KMS-11 (cell line): ENCODE measurements at regions not wholly inside any gene's neighbourhood (a gene's known extent, or its start where the extent isn't known, plus 50 kb on each side); places are given as distances from the start of the nearest gene placed in this dataset.
"Not testable (repeated sequence)": the region's sequence is repeated elsewhere in the genome, so short reads cannot be mapped to it uniquely, and the experiment has no call there.

ENCODE experiments used
- H2AFZ ChIP-seq: fragments of 200-600 bp; sonication (generic); 2 replicates; pipeline ENCODE4 v1.6.1; 2016; ENCODE audit warnings: antibody characterized with exemption, mixed run types, low read depth
- H3K27ac ChIP-seq: fragments of 200-600 bp; sonication (generic); 2 replicates; pipeline ENCODE4 v1.6.1; 2016; ENCODE audit warnings: mild to moderate bottlenecking, mixed run types
- H3K27me3 ChIP-seq: fragments of 200-600 bp; sonication (generic); 2 replicates; pipeline ENCODE4 v1.6.1; 2017; ENCODE audit warnings: mild to moderate bottlenecking, low read depth, mixed run types, moderate library complexity; ENCODE audit not compliant: insufficient read depth
- H3K36me3 ChIP-seq: fragments of 200-600 bp; sonication (generic); 2 replicates; pipeline ENCODE4 v1.6.1; 2017; ENCODE audit warnings: mild to moderate bottlenecking, mixed run types; ENCODE audit not compliant: insufficient read depth
- H3K4me1 ChIP-seq: fragments of 200-600 bp; sonication (generic); 2 replicates; pipeline ENCODE4 v1.6.1; 2016; ENCODE audit warnings: mild to moderate bottlenecking, low read depth, mixed run types; ENCODE audit not compliant: poor library complexity, severe bottlenecking
- H3K4me2 ChIP-seq: fragments of 200-600 bp; sonication (generic); 2 replicates; pipeline ENCODE4 v1.7.0; 2016; ENCODE audit warnings: mild to moderate bottlenecking, mixed run types
- H3K4me3 ChIP-seq: fragments of 200-600 bp; sonication (generic); IDR thresholded peaks from 2 replicates; pipeline ENCODE4 v1.6.1; 2017; ENCODE audit warnings: low read depth, low read length, mixed read lengths; ENCODE audit not compliant: insufficient read depth
- H3K79me2 ChIP-seq: fragments of 200-600 bp; sonication (generic); 2 replicates; pipeline ENCODE4 v1.6.1; 2016; ENCODE audit warnings: low read depth, mixed run types; ENCODE audit not compliant: insufficient read depth
- H3K9ac ChIP-seq: fragments of 200-600 bp; sonication (generic); 2 replicates; pipeline ENCODE4 v1.6.1; 2016; ENCODE audit warnings: mild to moderate bottlenecking, mixed run types
- H4K20me1 ChIP-seq: fragments of 200-600 bp; sonication (generic); 2 replicates; pipeline ENCODE4 v1.6.1; 2016; ENCODE audit warnings: mild to moderate bottlenecking, mixed run types; ENCODE audit not compliant: insufficient read depth
- TF ChIP-seq, protein P1 (sequence below): fragments of 200-600 bp; sonication (generic); conservative IDR thresholded peaks from 2 replicates; pipeline ENCODE4 v1.6.1; 2017; ENCODE audit warnings: low read depth, mild to moderate bottlenecking, antibody characterized with exemption, low read length, moderate library complexity, mixed read lengths

DNA sequence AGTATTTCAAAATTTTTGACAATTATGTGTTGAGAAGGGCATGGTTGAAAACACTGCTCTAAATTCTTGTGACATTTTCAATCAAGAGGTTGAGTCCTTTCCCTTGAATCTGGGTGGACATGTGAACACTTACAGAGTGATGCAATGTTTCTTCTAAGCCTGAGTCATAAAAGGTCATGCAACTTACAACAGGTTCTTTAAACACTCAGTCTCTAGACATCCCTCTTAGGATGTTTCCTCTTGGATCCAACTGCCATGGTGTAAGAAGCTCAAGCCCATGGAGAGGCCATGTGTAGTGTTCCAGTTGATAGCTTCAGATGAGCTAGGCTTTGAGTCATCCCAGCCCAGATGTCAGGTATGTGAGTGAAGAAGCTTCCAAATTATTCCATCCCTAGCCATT is 232.2 kb upstream of the MAOA start:
- no peaks in the 10 kb centered on the region for H3K27me3 ChIP-seq
- no peak overlapping the region for H3K27ac ChIP-seq
- no peak overlapping the region for H3K4me2 ChIP-seq
- no peak overlapping the region for H2AFZ ChIP-seq
- H3K9ac ChIP-seq = no peak overlapping the region
- H3K4me3 ChIP-seq = no peak overlapping the region
- H3K4me1 ChIP-seq = no peaks in the 10 kb centered on the region
- H3K36me3 ChIP-seq = no peaks in the 10 kb centered on the region
- H3K79me2 ChIP-seq = no peaks in the 10 kb centered on the region
- H4K20me1 ChIP-seq = no peaks in the 10 kb centered on the region
- TF ChIP-seq, protein P1, sequence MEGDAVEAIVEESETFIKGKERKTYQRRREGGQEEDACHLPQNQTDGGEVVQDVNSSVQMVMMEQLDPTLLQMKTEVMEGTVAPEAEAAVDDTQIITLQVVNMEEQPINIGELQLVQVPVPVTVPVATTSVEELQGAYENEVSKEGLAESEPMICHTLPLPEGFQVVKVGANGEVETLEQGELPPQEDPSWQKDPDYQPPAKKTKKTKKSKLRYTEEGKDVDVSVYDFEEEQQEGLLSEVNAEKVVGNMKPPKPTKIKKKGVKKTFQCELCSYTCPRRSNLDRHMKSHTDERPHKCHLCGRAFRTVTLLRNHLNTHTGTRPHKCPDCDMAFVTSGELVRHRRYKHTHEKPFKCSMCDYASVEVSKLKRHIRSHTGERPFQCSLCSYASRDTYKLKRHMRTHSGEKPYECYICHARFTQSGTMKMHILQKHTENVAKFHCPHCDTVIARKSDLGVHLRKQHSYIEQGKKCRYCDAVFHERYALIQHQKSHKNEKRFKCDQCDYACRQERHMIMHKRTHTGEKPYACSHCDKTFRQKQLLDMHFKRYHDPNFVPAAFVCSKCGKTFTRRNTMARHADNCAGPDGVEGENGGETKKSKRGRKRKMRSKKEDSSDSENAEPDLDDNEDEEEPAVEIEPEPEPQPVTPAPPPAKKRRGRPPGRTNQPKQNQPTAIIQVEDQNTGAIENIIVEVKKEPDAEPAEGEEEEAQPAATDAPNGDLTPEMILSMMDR = no peak

DNA sequence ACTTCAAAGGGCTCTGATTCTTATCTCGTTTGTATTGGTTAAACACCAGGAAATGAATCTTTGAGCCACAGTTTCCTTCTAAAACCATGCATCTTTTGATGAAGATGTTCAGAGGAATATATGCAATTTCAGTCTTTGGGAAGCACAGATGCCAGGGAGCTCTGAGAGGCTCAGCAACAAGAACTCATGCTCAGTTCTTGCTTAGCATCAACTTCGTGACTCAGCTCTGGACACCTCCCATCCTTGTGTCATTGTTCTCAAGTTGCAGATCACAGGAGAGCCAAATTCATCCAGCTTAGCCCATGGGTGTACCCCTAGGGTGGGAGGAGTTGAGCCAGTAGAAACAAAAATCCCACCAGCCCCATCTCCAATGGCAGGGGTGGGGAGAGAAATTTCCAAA is 219.6 kb upstream of the MAOA start:
- H3K27me3 ChIP-seq = no peaks in the 10 kb centered on the region
- no peak overlapping the region for H3K9ac ChIP-seq
- H3K4me2 ChIP-seq = no peak overlapping the region
- H3K79me2 ChIP-seq = no peaks in the 10 kb centered on the region
- H4K20me1 ChIP-seq = no peaks in the 10 kb centered on the region
- H2AFZ ChIP-seq = no peak overlapping the region
- no peak overlapping the region for H3K4me3 ChIP-seq
- H3K4me1 ChIP-seq = no peaks in the 10 kb centered on the region
- no peaks in the 10 kb centered on the region for H3K36me3 ChIP-seq
- no peak overlapping the region for H3K27ac ChIP-seq
- TF ChIP-seq, protein P1 = no peak

DNA sequence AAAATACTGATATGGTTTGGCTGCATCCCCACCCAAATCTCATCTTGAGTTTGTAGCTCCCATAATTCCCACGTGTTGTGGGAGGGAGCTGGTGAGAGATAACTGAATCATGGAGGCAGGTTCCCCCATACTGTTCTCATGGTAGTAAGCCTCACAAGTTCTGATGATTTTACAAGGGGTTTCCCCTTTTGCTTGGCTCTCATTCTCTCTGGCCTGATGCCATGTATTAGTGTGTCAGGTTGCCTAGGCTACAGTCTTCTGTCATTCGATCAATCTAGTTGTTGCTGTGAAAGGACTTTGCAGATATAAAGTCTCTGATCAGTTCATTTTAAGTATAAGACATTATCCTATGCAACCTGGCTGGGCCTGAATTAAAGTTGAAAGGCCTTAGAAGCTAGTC is 209.3 kb upstream of the MAOA start:
- Histone ChIP-seq H3K4me2 (no peak overlapping the region), H3K27me3 (no peaks in the 10 kb centered on the region), H3K36me3 (no peaks in the 10 kb centered on the region), H3K4me1 (no peaks in the 10 kb centered on the region), H3K27ac (no peak overlapping the region), H4K20me1 (no peaks in the 10 kb centered on the region), H3K4me3 (no peak overlapping the region), H3K9ac (no peak overlapping the region), H3K79me2 (no peaks in the 10 kb centered on the region), H2AFZ (no peak overlapping the region)
- TF ChIP-seq, protein P1 = no peak

DNA sequence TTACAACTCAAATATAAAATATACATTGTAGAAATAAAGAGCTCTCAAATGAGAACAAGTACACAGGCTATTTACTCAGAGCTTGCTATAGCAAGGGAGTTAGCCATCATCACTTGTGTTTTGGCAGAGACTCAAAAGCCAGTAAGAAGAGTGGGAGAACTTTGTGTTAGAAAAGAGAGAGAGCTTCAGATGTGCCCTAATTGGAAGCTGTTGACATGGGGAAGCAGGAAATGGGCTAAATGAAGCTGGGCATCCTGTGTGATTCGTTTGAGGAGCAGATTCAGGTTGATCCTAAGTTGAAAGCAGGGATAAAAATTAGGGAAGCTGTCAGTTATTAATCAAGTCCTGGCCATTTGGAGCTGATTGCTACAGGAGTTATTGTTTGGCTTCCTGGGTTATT is 207.4 kb upstream of the MAOA start:
- H4K20me1 ChIP-seq = no peaks in the 10 kb centered on the region
- TF ChIP-seq, protein P1 = no peak
- H3K4me3 ChIP-seq = no peak overlapping the region
- no peaks in the 10 kb centered on the region for H3K27me3 ChIP-seq
- no peak overlapping the region for H3K9ac ChIP-seq
- no peaks in the 10 kb centered on the region for H3K36me3 ChIP-seq
- no peak overlapping the region for H3K4me2 ChIP-seq
- no peak overlapping the region for H3K27ac ChIP-seq
- no peaks in the 10 kb centered on the region for H3K4me1 ChIP-seq
- H2AFZ ChIP-seq = no peak overlapping the region
- H3K79me2 ChIP-seq = no peaks in the 10 kb centered on the region

DNA sequence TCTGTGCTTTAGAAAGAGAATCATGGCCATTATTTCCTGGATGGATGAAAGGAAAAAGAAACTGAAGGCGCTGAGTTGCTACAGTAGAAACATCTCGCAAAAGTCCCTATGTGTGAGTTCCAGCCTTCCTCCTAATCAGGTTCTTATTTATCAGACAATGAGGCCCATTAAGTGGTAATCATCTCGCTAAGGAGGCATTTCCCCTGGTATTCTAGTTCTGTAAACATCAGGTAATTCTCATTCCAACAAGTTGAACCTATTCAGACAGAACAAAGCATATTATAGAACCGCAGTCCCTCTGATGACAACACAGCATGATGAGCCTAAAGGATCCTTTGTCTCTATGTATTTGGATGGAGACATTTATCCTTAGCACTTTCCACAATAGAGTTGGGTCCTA is 205.7 kb upstream of the MAOA start:
- no peak overlapping the region for H2AFZ ChIP-seq
- H3K27me3 ChIP-seq = no peaks in the 10 kb centered on the region
- no peak overlapping the region for H3K4me2 ChIP-seq
- no peak overlapping the region for H3K4me3 ChIP-seq
- no peaks in the 10 kb centered on the region for H3K4me1 ChIP-seq
- no peak overlapping the region for H3K9ac ChIP-seq
- H3K36me3 ChIP-seq = no peaks in the 10 kb centered on the region
- no peaks in the 10 kb centered on the region for H4K20me1 ChIP-seq
- TF ChIP-seq, protein P1 = no peak
- H3K79me2 ChIP-seq = no peaks in the 10 kb centered on the region
- no peak overlapping the region for H3K27ac ChIP-seq

DNA sequence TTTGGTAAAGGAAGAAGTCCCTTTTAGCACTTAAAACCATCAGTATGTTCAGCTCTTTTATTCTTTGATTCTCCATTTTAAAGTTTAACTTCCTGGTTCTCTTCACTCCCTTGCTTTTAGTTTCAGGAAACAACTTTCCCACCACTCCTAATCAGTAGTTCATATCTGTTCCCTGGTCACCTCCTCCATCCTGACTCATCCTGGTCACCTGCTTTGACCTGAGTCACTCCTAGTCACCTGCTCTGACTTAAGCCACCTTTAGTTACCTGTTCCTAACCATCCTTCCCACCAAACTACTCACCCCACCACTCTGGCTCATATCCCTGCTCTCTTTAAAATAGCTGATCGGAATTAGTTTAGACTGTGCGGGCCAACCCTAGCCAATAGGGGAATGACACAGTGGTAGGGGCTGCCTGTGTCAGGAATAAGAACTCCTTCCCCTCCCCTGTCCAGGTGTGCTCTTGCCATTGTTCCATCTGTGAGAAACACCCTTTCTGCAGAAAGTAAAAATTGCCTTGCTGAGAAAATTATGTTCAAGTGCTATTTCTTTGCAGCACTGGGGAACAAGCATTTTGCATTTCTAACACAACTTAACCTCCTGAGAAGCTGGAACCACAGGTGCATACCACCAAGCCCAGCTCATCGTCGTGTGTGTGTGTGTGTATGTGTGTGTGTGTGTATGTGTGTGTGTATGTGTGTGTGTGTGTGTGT is 204.0 kb upstream of the MAOA start:
- not testable (repeated sequence) for H2AFZ ChIP-seq, H3K4me2 ChIP-seq, H3K27me3 ChIP-seq, H3K4me1 ChIP-seq, H3K4me3 ChIP-seq, H3K27ac ChIP-seq, H3K9ac ChIP-seq, H4K20me1 ChIP-seq, H3K36me3 ChIP-seq, H3K79me2 ChIP-seq
